GM23338 (cell line): ENCODE measurements at regions not wholly inside any gene's neighbourhood (a gene's known extent, or its start where the extent isn't known, plus 50 kb on each side); places are given as distances from the start of the nearest gene placed in this dataset.

ENCODE experiments used
- EZH2phosphoT487 ChIP-seq: fragments of 200-600 bp; sonication (generic); IDR thresholded peaks from one replicate; pipeline ENCODE4 v1.8.1; 2018; ENCODE audit warnings: antibody characterized with exemption; ENCODE audit not compliant: unreplicated experiment
- JUNB ChIP-seq: IDR thresholded peaks from one replicate; pipeline ENCODE4 v1.6.1; 2016; ENCODE audit warnings: antibody characterized with exemption; ENCODE audit not compliant: unreplicated experiment
- POLR2AphosphoS5 ChIP-seq: IDR thresholded peaks from 2 replicates; pipeline ENCODE4 v1.6.1; 2016; ENCODE audit warnings: antibody characterized with exemption, low read depth
- TF ChIP-seq, protein P1 (sequence below), 2 experiments: fragments of 200-600 bp in 1 of 2; sonication (generic) in 1 of 2; conservative IDR thresholded peaks; 2 replicates each; pipeline versions ENCODE4 v1.5.1 to v1.6.1; 2016 to 2017; ENCODE audit warnings: antibody characterized with exemption in 2 of 2, low read depth in 2 of 2, mild to moderate bottlenecking in 2 of 2, moderate library complexity in 1 of 2
- TF ChIP-seq, protein P2 (sequence below): IDR thresholded peaks from 2 replicates; pipeline ENCODE4 v1.6.1; 2016; ENCODE audit warnings: antibody characterized with exemption

DNA sequence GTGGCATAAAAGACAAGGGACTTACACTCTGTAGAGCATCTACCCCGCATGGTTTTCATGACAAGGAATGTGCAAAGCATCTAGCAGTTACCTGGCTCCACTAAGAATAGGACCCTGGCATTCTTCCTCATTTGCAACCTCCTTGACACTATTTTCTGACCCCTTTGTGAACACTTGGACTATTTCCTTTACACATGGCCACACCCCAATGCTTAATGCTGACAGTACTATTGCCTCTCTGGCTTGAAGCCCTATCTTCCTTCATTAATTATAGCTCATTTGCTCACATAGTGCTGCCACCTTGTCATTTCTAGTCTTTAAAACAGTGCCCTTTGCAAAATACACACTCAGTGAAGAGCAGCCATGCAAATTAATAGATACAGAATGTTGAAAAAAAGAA is 226.3 kb upstream of the VCX3A start:
- TF ChIP-seq, protein P1, sequence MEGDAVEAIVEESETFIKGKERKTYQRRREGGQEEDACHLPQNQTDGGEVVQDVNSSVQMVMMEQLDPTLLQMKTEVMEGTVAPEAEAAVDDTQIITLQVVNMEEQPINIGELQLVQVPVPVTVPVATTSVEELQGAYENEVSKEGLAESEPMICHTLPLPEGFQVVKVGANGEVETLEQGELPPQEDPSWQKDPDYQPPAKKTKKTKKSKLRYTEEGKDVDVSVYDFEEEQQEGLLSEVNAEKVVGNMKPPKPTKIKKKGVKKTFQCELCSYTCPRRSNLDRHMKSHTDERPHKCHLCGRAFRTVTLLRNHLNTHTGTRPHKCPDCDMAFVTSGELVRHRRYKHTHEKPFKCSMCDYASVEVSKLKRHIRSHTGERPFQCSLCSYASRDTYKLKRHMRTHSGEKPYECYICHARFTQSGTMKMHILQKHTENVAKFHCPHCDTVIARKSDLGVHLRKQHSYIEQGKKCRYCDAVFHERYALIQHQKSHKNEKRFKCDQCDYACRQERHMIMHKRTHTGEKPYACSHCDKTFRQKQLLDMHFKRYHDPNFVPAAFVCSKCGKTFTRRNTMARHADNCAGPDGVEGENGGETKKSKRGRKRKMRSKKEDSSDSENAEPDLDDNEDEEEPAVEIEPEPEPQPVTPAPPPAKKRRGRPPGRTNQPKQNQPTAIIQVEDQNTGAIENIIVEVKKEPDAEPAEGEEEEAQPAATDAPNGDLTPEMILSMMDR (conservative IDR thresholded peaks at IDR 0.05; ENCODE audit: low read depth in 2 of 2) = no peak
- no peak for TF ChIP-seq JUNB
- TF ChIP-seq EZH2phosphoT487 = no peak
- TF ChIP-seq POLR2AphosphoS5 = no peak
- TF ChIP-seq, protein P2, sequence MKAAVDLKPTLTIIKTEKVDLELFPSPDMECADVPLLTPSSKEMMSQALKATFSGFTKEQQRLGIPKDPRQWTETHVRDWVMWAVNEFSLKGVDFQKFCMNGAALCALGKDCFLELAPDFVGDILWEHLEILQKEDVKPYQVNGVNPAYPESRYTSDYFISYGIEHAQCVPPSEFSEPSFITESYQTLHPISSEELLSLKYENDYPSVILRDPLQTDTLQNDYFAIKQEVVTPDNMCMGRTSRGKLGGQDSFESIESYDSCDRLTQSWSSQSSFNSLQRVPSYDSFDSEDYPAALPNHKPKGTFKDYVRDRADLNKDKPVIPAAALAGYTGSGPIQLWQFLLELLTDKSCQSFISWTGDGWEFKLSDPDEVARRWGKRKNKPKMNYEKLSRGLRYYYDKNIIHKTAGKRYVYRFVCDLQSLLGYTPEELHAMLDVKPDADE = no peak
